A172 (cell line): ENCODE measurements at regions not wholly inside any gene's neighbourhood (a gene's known extent, or its start where the extent isn't known, plus 50 kb on each side); places are given as distances from the start of the nearest gene placed in this dataset.
"Not testable (repeated sequence)": the region's sequence is repeated elsewhere in the genome, so short reads cannot be mapped to it uniquely, and the experiment has no call there.

Experiments
- DNase-seq: peaks from one replicate; pipeline ENCODE4 v3.0.0-alpha.2; 2015; ENCODE audit warnings: low spot score

DNA sequence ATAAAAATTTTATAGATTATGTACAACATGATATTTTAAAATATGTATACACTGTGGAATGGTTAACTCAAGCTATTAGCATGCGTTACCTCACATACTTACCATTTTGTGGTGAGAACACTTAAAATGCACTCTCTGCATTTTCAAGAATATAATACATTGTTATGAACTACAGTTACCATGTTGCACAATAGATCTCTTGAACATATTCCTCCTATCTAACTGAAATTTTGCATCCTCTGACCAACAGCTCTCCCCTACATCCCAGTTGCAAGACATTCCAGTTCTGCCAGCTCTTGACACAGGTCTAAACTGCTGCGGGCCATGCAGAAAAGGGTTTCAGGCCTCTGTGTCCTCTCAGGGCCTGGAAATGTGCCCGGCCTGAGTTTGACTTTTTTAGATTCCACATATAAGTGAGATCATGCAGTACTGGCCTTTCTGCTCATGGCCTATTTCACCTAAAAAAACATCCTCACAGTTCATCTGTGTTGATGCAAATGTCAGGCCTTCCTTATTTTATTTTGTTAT, 113.7 kb downstream of the CDCA7 start:
- no peak for DNase-seq

DNA sequence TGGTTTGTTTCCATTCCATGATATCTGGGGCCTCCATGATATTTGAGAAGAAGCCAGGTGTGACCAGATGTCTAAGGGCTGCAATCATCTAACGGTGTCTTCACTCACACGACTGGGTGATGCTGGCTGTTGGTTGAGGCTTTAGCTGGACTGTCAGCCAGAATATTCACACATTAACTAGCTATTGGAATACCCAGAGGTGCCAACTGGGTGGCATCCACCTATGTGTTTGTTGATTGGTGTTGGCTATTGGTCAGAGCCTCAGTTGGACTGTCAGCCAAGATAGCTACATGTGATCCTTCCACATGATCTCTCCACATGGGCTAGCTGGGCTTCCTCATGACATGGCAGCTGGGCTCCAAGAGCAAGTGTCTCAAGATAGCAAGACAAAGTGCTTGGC, 117.4 kb downstream of the CDCA7 start:
- no peak for DNase-seq

- no peak for DNase-seq
Observed at GRCh38 chr2:173483137-173483536, 128.5 kb downstream of the CDCA7 start.

DNA sequence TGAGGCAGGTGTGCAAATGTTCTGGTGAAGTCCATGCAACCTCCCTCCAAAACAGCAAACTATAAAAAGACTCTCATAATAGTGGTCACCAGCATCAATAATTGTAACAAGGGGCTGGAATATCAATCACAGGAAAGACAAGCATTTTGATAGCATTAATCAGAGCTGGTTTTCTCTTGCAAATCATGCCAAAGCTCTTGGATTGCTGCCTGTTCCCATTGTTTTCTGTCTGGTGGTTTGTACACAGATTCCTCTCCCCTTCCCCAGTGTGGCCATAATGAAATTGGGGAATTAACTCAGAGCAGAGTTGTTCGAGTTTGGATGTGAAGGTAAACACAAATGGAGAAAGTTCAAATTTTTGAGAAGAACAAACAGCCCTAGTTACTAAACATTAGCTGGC, 134.2 kb downstream of the CDCA7 start:
- DNase-seq = no peak

- DNase-seq = no peak
Observed at GRCh38 chr2:173491418-173491817, 136.7 kb downstream of the CDCA7 start.

DNA sequence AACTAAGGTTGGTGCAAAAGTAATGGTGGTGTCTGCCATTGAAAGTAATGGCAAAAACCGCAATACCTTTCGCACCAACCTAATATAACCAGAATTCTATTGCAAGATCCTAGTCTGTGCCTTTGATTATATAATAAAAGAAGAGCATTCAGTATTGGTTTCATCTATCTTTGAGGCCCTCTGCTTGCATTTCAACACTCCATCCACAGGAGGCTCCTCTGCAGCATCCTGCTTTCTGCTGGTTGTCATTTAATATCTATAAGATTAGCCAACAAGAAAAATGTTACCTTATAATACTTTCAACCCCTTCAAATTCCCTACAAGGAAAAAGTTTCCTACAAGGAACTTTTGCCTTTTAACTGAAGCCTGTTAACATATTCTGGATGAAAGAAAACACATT, 139.2 kb downstream of the CDCA7 start:
- no peak for DNase-seq

GRCh38 chr2:173496746-173497145, 142.1 kb downstream of the CDCA7 start:
- peak; percentile 35 for DNase-seq

DNA sequence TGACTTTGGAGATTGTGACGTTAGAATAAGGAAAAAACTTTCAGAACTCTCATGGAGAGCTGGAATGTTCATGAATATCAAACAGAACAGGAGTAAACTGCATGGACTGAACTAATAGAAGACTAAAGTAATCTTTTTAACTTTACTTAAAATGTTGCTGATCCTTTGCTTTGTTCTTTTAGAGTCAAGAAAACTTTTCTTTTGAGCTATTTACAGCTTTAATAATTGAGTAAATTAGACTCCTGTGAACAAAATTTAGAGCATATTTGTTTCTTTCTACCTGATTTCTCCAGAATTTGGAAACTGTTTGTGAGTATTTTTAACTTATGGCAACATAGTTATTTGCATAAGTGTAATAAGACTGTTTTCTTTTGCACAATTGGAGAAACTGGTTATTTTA, 146.3 kb downstream of the CDCA7 start:
- DNase-seq = no peak

- DNase-seq = no peak
Observed at GRCh38 chr2:173502296-173502695, 147.6 kb downstream of the CDCA7 start.

- DNase-seq = no peak
Observed at GRCh38 chr2:173511357-173511756, 156.7 kb downstream of the CDCA7 start.

DNA sequence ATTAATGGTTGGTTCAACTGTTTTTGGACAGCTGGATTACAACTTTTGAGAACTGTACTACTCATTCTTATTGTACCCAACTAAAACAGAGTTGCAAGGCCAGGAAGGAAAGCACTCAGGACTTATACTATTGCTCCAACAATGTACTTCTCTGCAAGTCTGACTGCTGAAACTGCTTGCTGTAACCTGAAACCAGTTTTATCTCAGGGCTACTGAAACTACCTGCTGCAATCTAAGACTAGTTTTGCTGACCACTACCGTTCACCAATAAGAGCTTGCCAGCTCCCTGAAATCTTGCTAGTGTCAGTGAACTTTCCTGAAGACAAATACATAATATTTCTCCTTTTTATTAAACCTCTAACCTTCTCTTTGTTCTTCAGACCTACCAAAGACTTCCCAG, 157.3 kb downstream of the CDCA7 start:
- no peak for DNase-seq

GRCh38 chr2:173513107-173513727, 158.5 kb downstream of the CDCA7 start:
- DNase-seq = no peak

- no peak for DNase-seq
Observed at GRCh38 chr2:173520918-173521317, 166.2 kb downstream of the CDCA7 start.

GRCh38 chr2:173521450-173522192, 166.9 kb downstream of the CDCA7 start:
- DNase-seq = no peak

DNA sequence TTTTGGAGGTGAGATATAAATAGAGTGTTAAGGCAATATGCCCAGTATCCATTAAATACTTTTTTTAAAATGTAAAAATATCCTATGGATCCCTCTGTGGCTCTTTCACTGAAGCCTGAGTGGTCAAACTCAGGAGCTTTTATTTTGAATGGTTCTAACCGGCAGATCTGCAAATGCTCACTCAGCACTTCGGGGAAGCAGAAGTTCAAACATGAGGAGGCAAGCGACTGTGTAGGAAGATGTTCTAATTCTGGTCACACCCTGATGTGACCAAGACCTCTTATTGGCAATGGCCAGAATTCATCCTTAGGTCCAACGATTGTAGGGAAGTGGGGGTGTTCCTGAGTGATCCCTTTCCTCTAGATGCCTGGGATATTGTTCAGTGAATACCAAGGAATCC, 168.8 kb downstream of the CDCA7 start:
- DNase-seq = no peak

DNA sequence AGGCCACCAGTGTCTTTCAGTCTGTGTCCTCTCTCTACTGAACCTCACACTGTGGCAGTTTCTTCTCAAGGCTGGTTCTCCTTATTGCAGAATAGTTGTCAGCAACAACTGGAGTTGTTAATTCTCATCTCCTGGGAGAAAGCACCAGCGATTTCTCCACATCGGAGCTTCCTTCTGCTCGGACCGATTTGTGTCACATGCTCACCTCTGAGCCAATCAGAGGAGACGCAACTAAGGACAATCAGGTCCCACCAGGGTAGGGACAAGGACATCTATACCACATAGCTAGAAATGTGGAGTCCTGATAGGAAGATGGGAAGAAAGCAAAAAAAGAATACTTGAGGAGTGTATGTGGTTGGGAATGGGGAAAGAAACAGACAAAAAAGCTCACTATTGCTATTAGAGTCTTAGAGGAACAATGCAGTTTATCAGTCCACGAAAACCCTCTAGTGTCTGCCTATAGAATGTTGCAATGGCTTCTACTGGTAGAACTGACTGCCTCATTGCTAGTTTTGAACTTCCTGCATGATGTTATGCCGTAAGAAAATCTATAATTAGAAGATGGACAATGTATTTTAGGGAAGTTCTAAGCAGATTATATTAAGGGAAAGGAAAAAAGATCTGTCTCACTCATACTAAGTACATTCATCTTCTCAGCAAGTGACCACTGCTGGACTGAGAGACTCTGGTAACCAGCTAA, 169.7 kb downstream of the CDCA7 start:
- DNase-seq = no peak

DNA sequence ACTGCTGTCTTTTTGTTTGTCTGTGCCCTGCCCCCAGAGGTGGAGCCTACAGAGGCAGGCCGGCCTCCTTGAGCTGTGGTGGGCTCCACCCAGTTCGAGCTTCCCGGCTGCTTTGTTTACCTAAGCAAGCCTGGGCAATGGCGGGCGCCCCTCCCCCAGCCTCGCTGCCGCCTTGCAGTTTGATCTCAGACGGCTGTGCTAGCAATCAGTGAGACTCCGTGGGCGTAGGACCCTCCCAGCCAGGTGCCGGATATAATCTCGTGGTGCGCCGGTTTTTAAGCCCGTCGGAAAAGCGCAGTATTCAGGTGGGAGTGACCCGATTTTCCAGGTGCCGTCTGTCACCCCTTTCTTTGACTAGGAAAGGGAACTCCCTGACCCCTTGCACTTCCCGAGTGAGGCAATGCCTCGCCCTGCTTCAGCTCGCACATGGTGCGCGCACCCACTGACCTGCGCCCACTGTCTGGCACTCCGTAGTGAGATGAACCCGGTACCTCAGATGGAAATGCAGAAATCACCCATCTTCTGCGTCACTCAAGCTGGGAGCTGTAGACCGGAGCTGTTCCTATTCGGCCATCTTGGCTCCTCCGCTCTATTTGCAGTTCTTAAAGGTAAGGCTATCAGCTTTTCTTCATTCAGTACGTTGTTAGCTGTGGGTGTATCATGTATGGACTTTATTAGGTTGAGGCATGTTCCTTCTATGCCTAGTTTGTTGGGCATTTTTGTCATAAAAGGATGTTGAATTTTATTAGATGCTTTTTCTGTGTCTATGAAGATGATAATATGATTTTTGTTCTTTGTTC, 178.3 kb downstream of the CDCA7 start:
- DNase-seq = not testable (repeated sequence)

DNA sequence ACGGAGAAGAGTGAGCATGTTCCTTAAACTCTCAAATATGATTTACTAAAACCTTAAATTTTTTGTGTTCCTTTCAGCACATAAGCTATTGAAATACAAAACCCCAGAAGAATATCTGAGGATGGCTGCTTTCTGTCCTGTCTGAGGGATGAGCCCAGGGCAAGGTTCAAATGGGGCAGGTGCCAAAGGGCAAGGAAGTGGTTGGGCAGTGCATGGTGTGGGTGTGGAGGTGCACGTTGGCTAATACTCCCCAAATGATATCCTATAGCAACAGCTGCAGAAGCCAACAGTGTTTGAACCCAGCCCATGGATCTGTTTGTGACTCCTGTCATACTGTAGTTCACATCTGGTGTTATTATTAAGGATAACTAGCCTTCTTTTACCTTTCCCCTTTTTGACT, 183.0 kb downstream of the CDCA7 start:
- DNase-seq = no peak

DNA sequence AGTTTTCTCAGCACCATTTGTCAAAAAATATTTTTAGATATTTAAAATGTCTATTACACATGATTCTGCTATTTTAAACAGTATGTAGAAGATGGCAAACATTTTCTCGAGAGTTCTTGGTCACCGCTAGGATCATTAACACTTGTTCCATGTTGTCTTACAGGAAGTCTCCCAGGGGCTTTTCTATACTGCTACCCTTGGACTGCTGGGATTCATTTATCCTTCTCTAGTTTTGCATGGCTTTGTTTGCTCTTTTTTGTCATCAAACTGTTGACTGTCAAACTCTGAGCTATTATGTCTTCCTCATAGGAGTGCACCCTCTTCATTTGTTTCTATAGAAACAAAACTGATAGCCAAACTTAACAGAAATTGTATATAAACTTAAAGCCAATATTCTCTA, 184.9 kb downstream of the CDCA7 start:
- DNase-seq = no peak

- DNase-seq = no peak
Observed at GRCh38 chr2:173544641-173545363, 190.1 kb downstream of the CDCA7 start.

DNA sequence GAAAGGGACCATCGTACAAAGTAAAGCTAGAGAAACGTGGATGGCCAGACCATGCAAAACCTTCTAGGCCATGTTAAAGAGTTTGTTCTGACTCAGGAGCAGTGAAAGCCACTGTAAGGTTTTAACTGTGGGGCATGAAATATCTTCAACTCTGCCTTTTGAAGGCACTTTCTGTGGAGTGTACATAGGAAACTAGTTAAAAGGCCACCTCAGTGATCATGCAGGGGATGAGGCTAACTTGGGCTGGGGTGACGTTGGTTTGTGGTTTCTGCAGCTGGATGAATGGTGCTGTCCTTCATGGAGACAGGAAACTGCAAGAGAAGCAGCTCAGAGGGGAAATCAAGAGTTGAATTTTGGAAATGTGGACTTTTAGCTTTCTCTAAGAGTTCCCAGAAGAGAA, 190.7 kb downstream of the CDCA7 start:
- peak; percentile 6 for DNase-seq
